ENCODE measurements at regions not wholly inside any gene's neighbourhood (a gene's known extent, or its start where the extent isn't known, plus 50 kb on each side); places are given as distances from the start of the nearest gene placed in this dataset.

DNA sequence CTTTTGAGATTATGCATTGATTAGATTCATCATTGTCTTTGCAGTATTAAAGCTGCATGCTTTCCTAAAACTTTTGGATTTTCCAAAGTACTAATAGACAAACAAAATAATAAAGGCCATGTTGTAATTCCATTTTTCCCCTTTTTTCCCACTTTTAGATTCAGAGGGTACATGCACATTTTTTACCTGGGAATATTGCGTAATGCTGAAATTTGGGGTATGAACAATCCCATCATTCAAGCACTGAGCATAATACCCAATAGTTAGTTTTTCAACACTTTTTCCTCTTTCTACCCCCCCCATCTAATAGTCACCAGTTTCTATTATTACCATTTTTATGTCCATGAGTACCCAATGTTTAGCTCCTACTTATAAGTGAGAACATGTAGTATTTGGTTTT lies 1863.6 kb downstream of the STIM2 start:
- no peaks in the 10 kb centered on the region for H3K9me3 ChIP-seq (ENCODE audit: insufficient read depth, low read depth, low read length)
- Mint-ChIP-seq H3K27me3 (ENCODE audit: low read depth, unreplicated experiment) (no peaks in the 10 kb centered on the region), H3K27ac (ENCODE audit: unreplicated experiment) (no peak overlapping the region), H3K9me3 (ENCODE audit: unreplicated experiment) (no peaks in the 10 kb centered on the region), H3K4me3 (ENCODE audit: unreplicated experiment) (no peak overlapping the region), H3K36me3 (ENCODE audit: low read depth, unreplicated experiment) (no peaks in the 10 kb centered on the region), H3K4me1 (ENCODE audit: low read depth, unreplicated experiment) (no peaks in the 10 kb centered on the region)
- no peaks in the 10 kb centered on the region for H4K20me1 ChIP-seq (ENCODE audit: insufficient read depth, low read length)
- no peak overlapping the region for H3K27ac ChIP-seq (ENCODE audit: low read depth, low read length)
- no peaks in the 10 kb centered on the region for H3K4me1 ChIP-seq (ENCODE audit: insufficient read depth, low read length)
- H3K4me2 ChIP-seq (ENCODE audit: low read length): no peak overlapping the region
- no peak overlapping the region for H3K9ac ChIP-seq (ENCODE audit: low read length)
- FAIRE-seq (no peak), DNase-seq (ENCODE audit: low read depth) (no peak)
- no peaks in the 10 kb centered on the region for H3K36me3 ChIP-seq (ENCODE audit: insufficient read depth, low read length)
- H3K4me3 ChIP-seq (ENCODE audit: insufficient read depth, low read depth, low read length): no peak overlapping the region
- H3K27me3 ChIP-seq (ENCODE audit: insufficient read depth, low read length): no peaks in the 10 kb centered on the region
- no peak for TF ChIP-seq CTCF (IDR thresholded peaks at IDR 0.05; ENCODE audit: insufficient read depth, low read depth, low read length)
- TF ChIP-seq EZH2 (IDR thresholded peaks at IDR 0.05; ENCODE audit: insufficient read depth, low read length): no peak
- H3K79me2 ChIP-seq (ENCODE audit: insufficient read depth, low read length): no peaks in the 10 kb centered on the region
- no peak overlapping the region for H2AFZ ChIP-seq (ENCODE audit: low read depth, low read length)

DNA sequence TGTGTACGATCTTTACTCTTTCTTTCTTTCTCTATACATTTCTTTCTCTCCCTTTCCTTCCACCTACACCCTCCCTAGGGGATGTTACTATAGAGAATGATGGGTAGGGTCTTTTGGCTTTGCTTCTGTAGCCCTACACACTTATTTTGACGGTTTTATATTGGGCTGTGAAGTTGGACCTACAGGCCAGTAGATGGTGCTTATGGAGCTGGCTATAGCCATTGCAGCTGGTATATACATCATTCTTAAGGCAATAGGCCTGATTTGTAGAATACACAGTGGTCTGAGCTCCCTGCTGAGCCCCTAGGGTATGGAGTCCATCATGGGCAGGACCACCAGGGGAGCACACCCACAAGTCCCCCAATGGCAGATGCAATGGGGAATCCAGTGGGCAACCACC lies 1869.7 kb downstream of the STIM2 start:
- H3K4me3 Mint-ChIP-seq (ENCODE audit: unreplicated experiment): no peak overlapping the region
- DNase-seq (ENCODE audit: low read depth) (no peak), FAIRE-seq (no peak)
- no peak overlapping the region for H2AFZ ChIP-seq (ENCODE audit: low read depth, low read length)
- H3K9ac ChIP-seq (ENCODE audit: low read length): no peak overlapping the region
- no peaks in the 10 kb centered on the region for H3K4me1 Mint-ChIP-seq (ENCODE audit: low read depth, unreplicated experiment)
- H3K27ac ChIP-seq (ENCODE audit: low read depth, low read length): no peak overlapping the region
- no peaks in the 10 kb centered on the region for H3K36me3 ChIP-seq (ENCODE audit: insufficient read depth, low read length)
- no peaks in the 10 kb centered on the region for H3K9me3 ChIP-seq (ENCODE audit: insufficient read depth, low read depth, low read length)
- no peak overlapping the region for H3K4me2 ChIP-seq (ENCODE audit: low read length)
- no peaks in the 10 kb centered on the region for H4K20me1 ChIP-seq (ENCODE audit: insufficient read depth, low read length)
- H3K27ac Mint-ChIP-seq (ENCODE audit: unreplicated experiment): no peak overlapping the region
- no peaks in the 10 kb centered on the region for H3K36me3 Mint-ChIP-seq (ENCODE audit: low read depth, unreplicated experiment)
- TF ChIP-seq CTCF (IDR thresholded peaks at IDR 0.05; ENCODE audit: insufficient read depth, low read depth, low read length) (no peak), EZH2 (IDR thresholded peaks at IDR 0.05; ENCODE audit: insufficient read depth, low read length) (no peak)
- H3K27me3 Mint-ChIP-seq (ENCODE audit: low read depth, unreplicated experiment): no peaks in the 10 kb centered on the region
- no peak overlapping the region for H3K4me3 ChIP-seq (ENCODE audit: insufficient read depth, low read depth, low read length)
- H3K4me1 ChIP-seq (ENCODE audit: insufficient read depth, low read length): no peaks in the 10 kb centered on the region
- H3K27me3 ChIP-seq (ENCODE audit: insufficient read depth, low read length): no peaks in the 10 kb centered on the region
- H3K9me3 Mint-ChIP-seq (ENCODE audit: unreplicated experiment): peaks cover 7% of the 10 kb centered on the region
- no peaks in the 10 kb centered on the region for H3K79me2 ChIP-seq (ENCODE audit: insufficient read depth, low read length)

DNA sequence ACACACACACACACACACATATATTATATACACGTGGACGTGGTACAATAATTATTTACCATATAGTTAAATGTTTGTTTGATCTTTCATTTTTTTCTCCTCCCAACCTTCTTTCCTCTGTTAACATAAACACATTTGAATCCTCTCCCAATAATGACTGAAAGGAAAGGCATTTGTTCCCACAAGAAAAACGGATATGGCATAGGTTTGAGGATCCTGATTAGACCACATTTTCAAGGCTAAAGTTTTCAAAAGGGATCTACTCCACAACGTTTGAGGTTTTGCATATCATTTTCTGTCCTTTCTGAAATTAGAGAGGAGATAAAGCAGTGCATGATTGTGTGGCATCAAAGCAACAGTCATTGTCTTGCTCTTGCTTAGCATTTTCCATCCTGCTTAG lies 1883.4 kb downstream of the STIM2 start:
- Mint-ChIP-seq H3K27ac (ENCODE audit: unreplicated experiment) (no peak overlapping the region), H3K27me3 (ENCODE audit: low read depth, unreplicated experiment) (no peaks in the 10 kb centered on the region), H3K4me1 (ENCODE audit: low read depth, unreplicated experiment) (no peaks in the 10 kb centered on the region), H3K9me3 (ENCODE audit: unreplicated experiment) (no peaks in the 10 kb centered on the region), H3K4me3 (ENCODE audit: unreplicated experiment) (no peak overlapping the region), H3K36me3 (ENCODE audit: low read depth, unreplicated experiment) (no peaks in the 10 kb centered on the region)
- H3K4me3 ChIP-seq (ENCODE audit: insufficient read depth, low read depth, low read length): no peak overlapping the region
- no peak overlapping the region for H3K9ac ChIP-seq (ENCODE audit: low read length)
- TF ChIP-seq EZH2 (IDR thresholded peaks at IDR 0.05; ENCODE audit: insufficient read depth, low read length) (no peak), CTCF (IDR thresholded peaks at IDR 0.05; ENCODE audit: insufficient read depth, low read depth, low read length) (no peak)
- H3K4me1 ChIP-seq (ENCODE audit: insufficient read depth, low read length): no peaks in the 10 kb centered on the region
- no peaks in the 10 kb centered on the region for H3K79me2 ChIP-seq (ENCODE audit: insufficient read depth, low read length)
- no peak overlapping the region for H2AFZ ChIP-seq (ENCODE audit: low read depth, low read length)
- no peak for FAIRE-seq
- no peak overlapping the region for H3K4me2 ChIP-seq (ENCODE audit: low read length)
- no peaks in the 10 kb centered on the region for H3K27me3 ChIP-seq (ENCODE audit: insufficient read depth, low read length)
- H3K36me3 ChIP-seq (ENCODE audit: insufficient read depth, low read length): no peaks in the 10 kb centered on the region
- no peaks in the 10 kb centered on the region for H4K20me1 ChIP-seq (ENCODE audit: insufficient read depth, low read length)
- H3K9me3 ChIP-seq (ENCODE audit: insufficient read depth, low read depth, low read length): no peaks in the 10 kb centered on the region
- no peak for DNase-seq (ENCODE audit: low read depth)
- no peak overlapping the region for H3K27ac ChIP-seq (ENCODE audit: low read depth, low read length)

Data from astrocyte (in vitro differentiated cells and primary cell).